PC-3 (cell line): ENCODE measurements at regions not wholly inside any gene's neighbourhood (a gene's known extent, or its start where the extent isn't known, plus 50 kb on each side); places are given as distances from the start of the nearest gene placed in this dataset.

Experiments
- ATAC-seq: fragments of 200-7000 bp; cut with Tn5 transposase; 2 replicates; pipeline ENCODE4 v1.9.1; 2020; ENCODE audit warnings: mild to moderate bottlenecking, moderate library complexity
- BruUV-seq: library from RNA; stranded (reverse); fragments of 400-500 nt; replicated peaks from 2 replicates; lab custom pipeline; 2021; lab: Mats Ljungman, UMichigan
- CTCF ChIA-PET: fragments of 300-600 bp; sonication (Branson Sonifier 250); formaldehyde crosslinking; loops from one replicate; lab custom pipeline; 2022; ENCODE audit warnings: antibody characterized with exemption; lab: Charles Lee
- POLR2A ChIA-PET: fragments of 300-600 bp; sonication (Branson Sonifier 250); formaldehyde crosslinking; loops from one replicate; lab custom pipeline; 2022; ENCODE audit warnings: antibody characterized with exemption; ENCODE audit not compliant: unreplicated experiment; lab: Charles Lee
- DNase-seq: peaks from one replicate; pipeline ENCODE4 v3.0.0-alpha.2; 2015
- H2AFZ ChIP-seq: fragments of 300-600 bp; sonication (generic); 2 replicates; pipeline ENCODE4 v1.6.0; 2016; ENCODE audit warnings: antibody characterized with exemption, low read length
- H3F3A ChIP-seq: fragments of 300-600 bp; sonication (generic); one replicate; pipeline ENCODE4 v1.6.0; 2017; ENCODE audit warnings: antibody characterized with exemption, low read length, control low read depth, mild to moderate bottlenecking; ENCODE audit not compliant: unreplicated experiment
- H3K27ac ChIP-seq: fragments of 300-600 bp; sonication (generic); 2 replicates; pipeline ENCODE4 v1.5.1; 2016; ENCODE audit warnings: mild to moderate bottlenecking, low read length
- H3K27me3 ChIP-seq: fragments of 300-600 bp; sonication (generic); 2 replicates; pipeline ENCODE4 v1.6.1; 2016; ENCODE audit warnings: low read length, mixed read lengths
- H3K36me3 ChIP-seq: fragments of 300-600 bp; sonication (generic); 2 replicates; pipeline ENCODE4 v1.6.1; 2016; ENCODE audit warnings: low read depth, mixed run types, low read length, mixed read lengths
- H3K4me1 ChIP-seq: fragments of 300-600 bp; sonication (generic); 2 replicates; pipeline ENCODE4 v1.5.1; 2016; ENCODE audit warnings: low read length; ENCODE audit not compliant: insufficient read depth
- H3K4me2 ChIP-seq: fragments of 300-600 bp; sonication (generic); 2 replicates; pipeline ENCODE4 v1.6.0; 2016; ENCODE audit warnings: low read length
- H3K4me3 ChIP-seq: fragments of 300-600 bp; sonication (generic); 2 replicates; pipeline ENCODE4 v1.5.1; 2016; ENCODE audit warnings: mild to moderate bottlenecking, low read length, mixed read lengths
- H3K79me2 ChIP-seq: fragments of 300-600 bp; sonication (generic); 2 replicates; pipeline ENCODE4 v1.6.1; 2017; ENCODE audit warnings: low read length, mixed read lengths
- H3K9ac ChIP-seq: fragments of 300-600 bp; sonication (generic); 2 replicates; pipeline ENCODE4 v1.6.0; 2016; ENCODE audit warnings: mild to moderate bottlenecking, low read length
- H3K9me2 ChIP-seq: fragments of 300-600 bp; sonication (generic); replicated peaks from 2 replicates; pipeline ENCODE4 v1.6.1; 2016; ENCODE audit warnings: mixed run types, low read length, mixed read lengths
- H3K9me3 ChIP-seq: fragments of 300-600 bp; sonication (generic); 2 replicates; pipeline ENCODE4 v1.6.1; 2016; ENCODE audit warnings: low read length, mixed read lengths
- H4K20me1 ChIP-seq: fragments of 300-600 bp; sonication (generic); 2 replicates; pipeline ENCODE4 v1.6.1; 2016; ENCODE audit warnings: low read length, mixed read lengths
- CTCF ChIP-seq: fragments of 300-600 bp; sonication (generic); conservative IDR thresholded peaks from 2 replicates; pipeline ENCODE4 v1.5.1; 2017; ENCODE audit warnings: antibody characterized with exemption, low read depth, mild to moderate bottlenecking, low read length
- EZH2 ChIP-seq: fragments of 300-600 bp; sonication (generic); IDR thresholded peaks from one replicate; pipeline ENCODE4 v1.6.1; 2017; ENCODE audit warnings: antibody characterized with exemption, mild to moderate bottlenecking, low read length; ENCODE audit not compliant: unreplicated experiment
- EZH2phosphoT487 ChIP-seq: fragments of 300-600 bp; sonication (generic); IDR thresholded peaks from 2 replicates; pipeline ENCODE4 v1.6.1; 2018; ENCODE audit warnings: mild to moderate bottlenecking, antibody characterized with exemption, low read length, borderline replicate concordance
- intact Hi-C: fragments of 100-400 bp; cut with micrococcal nuclease; formaldehyde crosslinking; loops from 2 replicates; pipeline ENCODE4 v1.9.0; 2023

- Histone ChIP-seq H3K4me3 (no peak overlapping the region), H3K79me2 (no peaks in the 10 kb centered on the region), H3K4me2 (no peak overlapping the region), H3K9me3 (no peaks in the 10 kb centered on the region), H3K9ac (no peak overlapping the region), H2AFZ (no peak overlapping the region), H4K20me1 (no peaks in the 10 kb centered on the region), H3F3A (no peaks in the 10 kb centered on the region), H3K27me3 (peaks cover 40% of the 10 kb centered on the region), H3K4me1 (peaks cover 10% of the 10 kb centered on the region; the same call in 1 of the 2 replicates), H3K9me2 (no peaks in the 10 kb centered on the region), H3K36me3 (no peaks in the 10 kb centered on the region), H3K27ac (no peak overlapping the region)
- DNase-seq (no peak), ATAC-seq (no peak)
- ChIA-PET POLR2A (no interaction called here), CTCF (no interaction called here)
- TF ChIP-seq EZH2phosphoT487 (no peak), CTCF (no peak), EZH2 (no peak)
- intact Hi-C loops = no loop called here
- no TSS peak for BruUV-seq
These were observed 107.4 kb upstream of the PITX2 start for GRCh38 chr4:110730318-110730717.

GRCh38 chr4:110733901-110734300, 111.0 kb upstream of the PITX2 start:
- DNase-seq (peak; percentile 61), ATAC-seq (peak; percentile 43)
- no peaks in the 10 kb centered on the region for H4K20me1 ChIP-seq
- H3K4me1 ChIP-seq = peaks cover 10% of the 10 kb centered on the region; the same call in 1 of the 2 replicates
- no peaks in the 10 kb centered on the region for H3F3A ChIP-seq
- no TSS peak for BruUV-seq
- ChIA-PET CTCF (no interaction called here), POLR2A (no interaction called here)
- H2AFZ ChIP-seq = no peak overlapping the region
- H3K27ac ChIP-seq = no peak overlapping the region
- peaks cover 36% of the 10 kb centered on the region for H3K27me3 ChIP-seq
- TF ChIP-seq EZH2 = no peak
- TF ChIP-seq CTCF = no peak
- intact Hi-C loops = no loop called here
- H3K9me3 ChIP-seq = no peaks in the 10 kb centered on the region
- no peaks in the 10 kb centered on the region for H3K79me2 ChIP-seq
- peak overlapping the region; percentile 21; the same call in 1 of the 2 replicates for H3K4me2 ChIP-seq
- no peaks in the 10 kb centered on the region for H3K36me3 ChIP-seq
- no peak overlapping the region for H3K9ac ChIP-seq
- H3K9me2 ChIP-seq = no peaks in the 10 kb centered on the region
- H3K4me3 ChIP-seq = no peak overlapping the region

- H3K4me2 ChIP-seq = no peak overlapping the region
- H3K9me3 ChIP-seq = no peaks in the 10 kb centered on the region
- no peak overlapping the region for H2AFZ ChIP-seq
- H3K4me3 ChIP-seq = no peak overlapping the region
- no peaks in the 10 kb centered on the region for H3K79me2 ChIP-seq
- no peaks in the 10 kb centered on the region for H3K36me3 ChIP-seq
- intact Hi-C loops = no loop called here
- peaks cover 31% of the 10 kb centered on the region for H3K27me3 ChIP-seq
- peaks cover 10% of the 10 kb centered on the region; the same call in 1 of the 2 replicates for H3K4me1 ChIP-seq
- no peaks in the 10 kb centered on the region for H3K9me2 ChIP-seq
- H3F3A ChIP-seq = no peaks in the 10 kb centered on the region
- no TSS peak for BruUV-seq
- ChIA-PET POLR2A (no interaction called here), CTCF (no interaction called here)
- no peak overlapping the region for H3K9ac ChIP-seq
- H3K27ac ChIP-seq = no peak overlapping the region
- no peak for DNase-seq
- TF ChIP-seq EZH2phosphoT487 = no peak
- no peak for TF ChIP-seq CTCF
- TF ChIP-seq EZH2 = no peak
- no peak for ATAC-seq
- no peaks in the 10 kb centered on the region for H4K20me1 ChIP-seq
These were observed 112.8 kb upstream of the PITX2 start for GRCh38 chr4:110735686-110736085.
